ENCODE measurements at regions not wholly inside any gene's neighbourhood (a gene's known extent, or its start where the extent isn't known, plus 50 kb on each side); places are given as distances from the start of the nearest gene placed in this dataset.

GRCh38 chr5:114657342-114658130, 295.7 kb downstream of the KCNN2 start:
- DNase-seq (ENCODE audit: low spot score) = no peak

GRCh38 chr5:114649878-114650277, 288.0 kb downstream of the KCNN2 start:
- DNase-seq (ENCODE audit: low spot score) = no peak

DNA sequence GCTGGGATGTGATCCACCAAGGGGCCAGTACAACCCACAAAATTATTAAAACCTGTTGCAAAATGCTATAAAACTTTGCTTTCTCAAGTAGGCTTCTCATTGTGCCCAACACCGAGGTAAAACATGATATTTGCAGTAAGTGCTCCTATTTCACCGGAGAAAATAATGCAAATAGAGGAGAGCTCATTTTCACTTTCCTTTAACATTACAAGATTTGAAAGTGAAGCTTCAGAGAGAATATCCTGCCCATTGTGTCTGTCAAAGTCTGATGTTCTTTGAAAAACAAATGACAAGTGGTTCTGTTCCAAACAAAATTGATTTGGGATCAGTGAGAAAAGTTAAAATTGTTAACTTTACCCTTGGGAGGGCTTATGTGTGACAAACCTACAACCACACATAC, 287.1 kb downstream of the KCNN2 start:
- no peak for DNase-seq (ENCODE audit: low spot score)

DNA sequence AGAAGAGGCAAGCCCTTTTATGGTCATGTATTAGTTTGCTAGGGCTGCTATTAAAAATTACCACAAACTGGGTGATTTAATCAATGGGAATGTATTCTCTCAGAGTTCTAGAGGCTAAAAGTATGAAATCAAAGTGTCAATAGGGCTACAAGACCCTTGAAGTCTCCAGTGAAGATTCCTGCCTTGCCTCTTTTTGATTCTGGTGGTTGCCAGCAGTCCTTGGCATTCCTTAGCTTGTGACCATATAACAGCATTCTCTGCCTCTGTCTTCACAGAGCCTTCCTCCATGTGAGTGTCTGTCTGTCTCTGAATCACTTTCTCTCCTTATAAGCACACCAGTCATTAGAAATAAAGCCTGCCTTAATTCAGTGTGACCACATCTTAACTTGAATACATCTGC, 282.7 kb downstream of the KCNN2 start:
- DNase-seq (ENCODE audit: low spot score) = no peak

GRCh38 chr5:114636271-114636670, 274.4 kb downstream of the KCNN2 start:
- no peak for DNase-seq (ENCODE audit: low spot score)

- no peak for DNase-seq (ENCODE audit: low spot score)
Observed at GRCh38 chr5:114634967-114635901, 273.4 kb downstream of the KCNN2 start.

DNA sequence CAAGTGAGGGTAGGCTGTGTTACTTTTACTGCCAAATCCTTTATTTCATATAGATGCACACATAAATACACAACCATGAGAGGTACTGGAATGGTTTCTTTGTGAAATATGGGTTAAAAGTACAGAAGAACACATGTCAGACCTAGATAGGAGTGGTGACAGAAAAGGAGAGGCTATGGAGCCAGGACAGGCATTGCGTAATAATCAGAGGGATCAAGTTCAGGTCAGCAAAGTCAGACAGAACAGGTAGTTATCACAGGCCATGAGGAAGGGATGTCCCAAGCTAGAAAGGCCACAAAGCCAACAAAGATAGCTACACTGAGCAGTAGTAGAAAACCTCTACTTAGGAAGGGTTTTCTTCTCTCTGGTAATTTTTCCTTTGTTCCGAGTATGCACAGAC, 272.6 kb downstream of the KCNN2 start:
- no peak for DNase-seq (ENCODE audit: low spot score)

GRCh38 chr5:114612406-114612805, 250.5 kb downstream of the KCNN2 start:
- no peak for DNase-seq (ENCODE audit: low spot score)

GRCh38 chr5:114581136-114581535, 219.3 kb downstream of the KCNN2 start:
- no peak for DNase-seq (ENCODE audit: low spot score)

DNA sequence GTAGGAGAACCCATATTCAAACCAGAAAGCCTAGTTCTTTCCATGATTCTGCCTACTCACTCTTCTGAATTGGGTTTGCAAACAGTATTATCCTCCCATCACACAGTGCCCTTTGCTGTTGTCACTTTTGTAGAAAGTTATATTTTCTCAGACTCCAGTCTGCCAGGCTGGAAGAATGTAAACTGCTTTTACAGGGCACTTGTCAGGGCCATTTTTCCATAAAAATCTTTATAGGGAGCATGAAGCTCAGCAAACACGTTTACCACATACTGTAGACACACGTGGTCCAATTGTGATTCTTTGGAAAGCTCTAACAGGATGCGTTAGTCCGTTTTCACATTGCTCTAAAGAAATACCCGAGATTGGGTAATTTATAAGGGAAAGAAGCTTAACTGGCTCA, 204.0 kb downstream of the KCNN2 start:
- no peak for DNase-seq (ENCODE audit: low spot score)

GRCh38 chr5:114565139-114565538, 203.3 kb downstream of the KCNN2 start:
- DNase-seq (ENCODE audit: low spot score) = no peak

DNA sequence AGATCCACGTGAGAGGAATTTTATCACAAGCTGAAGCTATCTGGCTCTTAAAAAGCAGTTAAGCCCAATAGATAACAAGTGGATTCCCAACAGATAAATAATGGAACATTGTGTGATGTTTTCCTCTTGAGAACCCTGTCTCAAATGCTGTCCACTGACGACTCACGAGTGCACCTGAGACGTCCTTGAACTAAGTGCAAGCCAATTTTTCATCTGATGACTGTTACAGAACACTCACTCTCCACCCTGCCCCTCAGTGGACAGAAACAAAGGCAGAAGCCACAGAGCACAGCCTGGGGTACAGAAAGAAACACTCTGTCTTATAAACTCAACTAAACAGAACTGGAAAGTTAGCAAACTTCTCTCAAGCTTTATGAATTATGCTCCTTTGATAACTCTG, 199.5 kb downstream of the KCNN2 start:
- no peak for DNase-seq (ENCODE audit: low spot score)
